ENCODE measurements at regions not wholly inside any gene's neighbourhood (a gene's known extent, or its start where the extent isn't known, plus 50 kb on each side); places are given as distances from the start of the nearest gene placed in this dataset.
"Not testable (repeated sequence)": the region's sequence is repeated elsewhere in the genome, so short reads cannot be mapped to it uniquely, and the experiment has no call there.

DNA sequence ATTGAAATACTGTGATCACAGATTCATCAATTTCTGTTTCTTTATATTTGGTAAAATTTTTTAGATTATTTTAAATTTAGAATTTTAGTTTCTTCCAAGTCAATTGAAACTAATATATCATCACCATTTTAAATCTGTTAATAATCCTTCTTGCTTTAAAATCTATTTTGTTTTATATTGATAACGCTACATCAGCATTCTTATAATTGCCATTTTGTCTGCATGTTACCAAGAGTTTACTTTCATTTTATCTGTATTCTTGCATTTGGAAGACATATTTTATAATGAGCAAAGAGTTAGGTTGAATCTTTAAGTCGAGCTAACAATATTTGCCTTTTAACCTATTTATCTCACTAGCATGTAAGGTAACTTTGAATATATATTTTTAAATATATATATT lies 890.6 kb downstream of the DNAJB9 start:
- H3K36me3 Mint-ChIP-seq (ENCODE audit: low read depth), result no peaks in the 10 kb centered on the region
- no peaks in the 10 kb centered on the region for H3K27me3 Mint-ChIP-seq
- no peak for DNase-seq
- H3K9me3 Mint-ChIP-seq, result peaks cover 2% of the 10 kb centered on the region
- no peaks in the 10 kb centered on the region for H3K4me1 Mint-ChIP-seq (ENCODE audit: low read depth)
- H3K4me3 Mint-ChIP-seq, result no peak overlapping the region
- no peak overlapping the region for H3K27ac Mint-ChIP-seq

DNA sequence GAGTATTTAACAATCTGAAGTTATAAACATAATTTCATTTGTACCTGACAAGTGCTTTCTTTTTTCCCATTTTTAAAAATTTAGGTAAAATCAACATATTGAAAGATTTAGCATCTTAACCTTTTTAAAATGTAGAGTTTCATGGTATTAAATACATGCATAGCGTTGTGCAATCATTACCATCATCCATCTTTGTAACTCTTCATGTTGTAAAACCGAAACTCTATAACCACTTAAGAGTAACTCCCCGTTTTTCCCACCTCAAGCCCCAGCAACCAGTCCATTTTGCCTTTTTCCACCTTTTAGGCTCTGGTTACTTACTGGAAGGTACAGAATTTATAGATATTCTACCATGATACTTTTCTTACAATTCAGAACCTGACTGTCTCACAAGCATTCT lies 892.5 kb downstream of the DNAJB9 start:
- H3K9me3 Mint-ChIP-seq, result peaks cover 2% of the 10 kb centered on the region
- no peaks in the 10 kb centered on the region for H3K36me3 Mint-ChIP-seq (ENCODE audit: low read depth)
- DNase-seq, result no peak
- no peak overlapping the region for H3K27ac Mint-ChIP-seq
- no peaks in the 10 kb centered on the region for H3K4me1 Mint-ChIP-seq (ENCODE audit: low read depth)
- H3K4me3 Mint-ChIP-seq, result no peak overlapping the region
- no peaks in the 10 kb centered on the region for H3K27me3 Mint-ChIP-seq

DNA sequence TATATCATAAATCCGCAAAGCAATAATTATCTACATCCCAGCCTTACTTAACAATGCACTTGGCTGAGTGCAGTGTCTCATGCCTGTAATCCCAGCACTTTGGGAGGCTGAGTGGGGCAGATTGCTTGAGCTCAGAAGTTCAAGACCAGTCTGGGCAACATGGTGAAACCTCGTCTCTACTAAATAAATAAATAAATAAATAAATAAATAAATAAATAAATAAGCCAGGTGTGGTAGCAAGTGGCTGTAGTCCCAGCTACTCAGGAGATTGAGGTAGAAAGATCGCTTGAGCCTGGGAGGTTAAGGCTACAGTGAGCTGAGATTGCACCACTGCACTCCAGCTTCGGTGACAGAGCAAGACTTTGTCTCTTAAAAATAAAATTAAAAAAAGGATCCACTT lies 898.1 kb downstream of the DNAJB9 start:
- H3K4me3 Mint-ChIP-seq; H3K27me3 Mint-ChIP-seq; H3K4me1 Mint-ChIP-seq (ENCODE audit: low read depth); H3K9me3 Mint-ChIP-seq; H3K36me3 Mint-ChIP-seq (ENCODE audit: low read depth); DNase-seq; H3K27ac Mint-ChIP-seq: not testable (repeated sequence)

DNA sequence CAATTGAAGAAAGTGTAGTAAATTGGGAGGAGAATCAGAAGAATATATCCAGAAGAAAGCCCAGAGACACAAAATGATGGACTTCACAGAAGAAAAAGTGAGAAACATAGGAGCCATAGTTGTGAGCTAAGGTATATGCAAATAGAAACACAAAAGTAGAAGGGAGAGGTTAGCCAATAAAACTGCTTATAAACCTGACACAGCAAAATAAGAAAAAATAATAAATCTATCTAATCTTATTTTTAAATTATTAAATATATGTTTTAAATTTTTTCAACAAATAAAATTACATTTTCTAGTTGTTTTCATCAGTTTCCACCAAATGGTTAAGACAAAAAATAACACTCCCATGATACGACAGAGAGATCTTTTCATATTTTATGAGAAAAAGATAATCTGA lies 903.5 kb downstream of the DNAJB9 start:
- no peaks in the 10 kb centered on the region for H3K36me3 Mint-ChIP-seq (ENCODE audit: low read depth)
- no peaks in the 10 kb centered on the region for H3K27me3 Mint-ChIP-seq
- no peak overlapping the region for H3K4me3 Mint-ChIP-seq
- H3K4me1 Mint-ChIP-seq (ENCODE audit: low read depth), result no peaks in the 10 kb centered on the region
- no peak overlapping the region for H3K27ac Mint-ChIP-seq
- no peaks in the 10 kb centered on the region for H3K9me3 Mint-ChIP-seq
- no peak for DNase-seq

DNA sequence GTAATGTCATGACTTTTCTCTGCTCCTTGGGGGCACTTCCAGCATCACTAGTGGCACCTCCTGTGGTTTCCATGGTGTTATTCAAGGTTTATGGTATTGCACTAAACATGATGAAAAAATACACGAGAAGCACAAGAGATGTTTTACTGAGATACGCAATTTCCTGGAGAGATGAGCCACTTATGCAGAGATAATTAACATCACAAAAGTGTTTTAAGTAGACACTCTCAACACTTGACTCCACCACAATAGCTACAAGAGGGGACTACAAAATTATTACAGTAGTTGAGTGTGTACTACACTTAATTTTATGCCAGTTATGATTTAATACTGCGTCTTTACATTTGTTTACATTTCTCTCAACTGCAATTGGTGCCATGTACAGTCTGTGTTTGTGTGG lies 906.7 kb downstream of the DNAJB9 start:
- H3K36me3 Mint-ChIP-seq (ENCODE audit: low read depth), result no peaks in the 10 kb centered on the region
- H3K27ac Mint-ChIP-seq, result no peak overlapping the region
- H3K4me3 Mint-ChIP-seq, result no peak overlapping the region
- H3K4me1 Mint-ChIP-seq (ENCODE audit: low read depth), result no peaks in the 10 kb centered on the region
- DNase-seq, result no peak
- H3K27me3 Mint-ChIP-seq, result no peaks in the 10 kb centered on the region
- no peaks in the 10 kb centered on the region for H3K9me3 Mint-ChIP-seq

DNA sequence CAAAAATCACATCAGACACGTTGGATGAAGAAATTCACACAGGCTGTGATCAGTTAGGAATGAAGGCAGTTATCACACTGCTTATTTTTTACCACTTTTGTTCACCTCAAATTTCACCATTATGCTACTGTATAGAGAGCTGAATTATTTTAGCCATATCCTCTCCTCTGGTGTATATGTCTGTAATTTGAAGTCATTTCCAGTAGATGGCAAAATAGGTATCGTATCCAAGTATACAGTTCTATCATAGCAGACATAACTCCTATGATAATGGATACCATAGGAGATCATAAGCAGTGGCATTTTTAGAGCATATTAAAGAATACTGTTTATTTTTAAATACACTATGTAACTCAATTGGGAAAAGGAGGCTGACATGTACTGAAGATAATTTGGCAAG lies 909.7 kb downstream of the DNAJB9 start:
- no peaks in the 10 kb centered on the region for H3K4me1 Mint-ChIP-seq (ENCODE audit: low read depth)
- no peak overlapping the region for H3K4me3 Mint-ChIP-seq
- H3K9me3 Mint-ChIP-seq, result no peaks in the 10 kb centered on the region
- H3K36me3 Mint-ChIP-seq (ENCODE audit: low read depth), result no peaks in the 10 kb centered on the region
- H3K27ac Mint-ChIP-seq, result no peak overlapping the region
- DNase-seq, result no peak
- H3K27me3 Mint-ChIP-seq, result no peaks in the 10 kb centered on the region

DNA sequence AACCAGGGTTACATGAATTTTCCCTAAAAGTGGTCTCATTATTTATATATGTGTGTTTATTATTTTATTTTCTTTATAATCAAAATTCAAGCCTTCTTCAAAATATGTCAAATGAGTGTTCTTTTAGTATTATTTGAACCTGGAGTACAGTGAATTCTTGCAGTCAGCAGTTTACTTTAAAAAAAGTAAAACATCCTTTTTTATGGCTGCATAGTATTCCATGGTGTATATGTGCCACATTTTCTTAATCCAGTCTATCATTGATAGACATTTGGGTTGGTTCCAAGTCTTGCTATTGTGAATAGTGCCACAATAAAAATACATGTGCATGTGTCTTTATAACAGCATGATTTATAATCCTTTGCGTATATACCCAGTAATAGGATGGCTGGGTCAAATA lies 920.9 kb downstream of the DNAJB9 start:
- H3K36me3 Mint-ChIP-seq (ENCODE audit: low read depth); H3K9me3 Mint-ChIP-seq; H3K27me3 Mint-ChIP-seq; DNase-seq; H3K4me3 Mint-ChIP-seq; H3K27ac Mint-ChIP-seq; H3K4me1 Mint-ChIP-seq (ENCODE audit: low read depth): not testable (repeated sequence)

DNA sequence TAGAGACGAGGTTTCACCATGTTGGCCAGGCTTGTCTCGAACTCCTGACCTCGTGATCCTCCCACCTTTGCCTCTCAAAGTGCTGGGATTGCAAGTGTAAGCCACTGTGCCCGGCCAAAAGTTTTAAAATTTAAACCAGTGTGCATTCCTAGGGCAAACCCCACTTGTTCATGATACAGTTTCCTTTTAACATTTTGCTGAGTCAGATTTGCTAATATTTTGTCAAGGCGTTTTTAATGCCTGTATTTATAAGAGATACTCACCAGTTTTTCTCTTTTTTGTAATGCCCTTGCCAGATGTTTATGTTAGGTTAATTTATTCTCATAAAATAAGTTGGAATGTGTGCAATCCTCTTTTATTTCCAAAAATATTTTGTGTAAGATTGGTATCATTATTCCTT lies 927.4 kb downstream of the DNAJB9 start:
- H3K9me3 Mint-ChIP-seq, result peaks cover 5% of the 10 kb centered on the region
- no peaks in the 10 kb centered on the region for H3K4me1 Mint-ChIP-seq (ENCODE audit: low read depth)
- H3K4me3 Mint-ChIP-seq, result no peak overlapping the region
- no peak for DNase-seq
- H3K27me3 Mint-ChIP-seq, result no peaks in the 10 kb centered on the region
- no peaks in the 10 kb centered on the region for H3K36me3 Mint-ChIP-seq (ENCODE audit: low read depth)
- H3K27ac Mint-ChIP-seq, result no peak overlapping the region

DNA sequence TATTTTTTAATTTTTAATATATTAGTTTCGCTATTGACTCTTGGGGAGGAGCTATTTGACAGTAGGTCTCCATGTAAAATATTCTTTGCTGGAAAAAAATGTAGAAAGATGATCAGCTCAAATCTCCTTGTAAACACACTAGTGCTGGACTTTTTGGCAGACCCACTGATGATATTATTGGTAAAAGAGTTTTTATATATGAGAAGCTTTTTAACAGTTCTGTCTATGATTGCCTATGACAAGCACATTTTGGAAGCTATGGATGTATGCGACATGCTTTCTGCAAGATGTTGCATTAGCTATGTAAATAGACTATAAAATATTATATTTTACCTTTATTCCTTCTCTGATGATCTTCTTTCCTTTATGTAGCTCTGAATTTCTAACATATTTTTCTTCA lies 928.5 kb downstream of the DNAJB9 start:
- H3K27ac Mint-ChIP-seq, result no peak overlapping the region
- no peaks in the 10 kb centered on the region for H3K27me3 Mint-ChIP-seq
- DNase-seq, result no peak
- H3K9me3 Mint-ChIP-seq, result peaks cover 4% of the 10 kb centered on the region
- no peak overlapping the region for H3K4me3 Mint-ChIP-seq
- H3K4me1 Mint-ChIP-seq (ENCODE audit: low read depth), result no peaks in the 10 kb centered on the region
- no peaks in the 10 kb centered on the region for H3K36me3 Mint-ChIP-seq (ENCODE audit: low read depth)

DNA sequence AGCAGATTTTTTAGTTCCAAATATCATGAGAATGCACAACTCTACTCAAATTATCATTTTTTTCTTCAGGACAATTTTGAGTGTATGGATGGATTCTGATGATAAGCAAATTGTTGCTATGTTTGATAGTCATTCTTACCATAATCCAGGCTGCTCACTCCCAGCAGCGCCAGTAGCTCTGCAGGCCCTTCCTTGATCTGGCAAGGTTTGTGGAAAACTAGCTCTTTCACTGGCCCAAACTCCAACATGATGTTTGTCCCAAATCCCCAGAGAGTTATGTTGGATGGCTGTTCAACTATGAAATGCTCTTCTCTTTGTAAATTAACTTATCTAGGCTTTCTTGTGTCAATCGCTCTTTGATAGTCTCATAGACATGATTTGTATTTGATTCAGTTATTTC lies 933.7 kb downstream of the DNAJB9 start:
- H3K4me3 Mint-ChIP-seq, result no peak overlapping the region
- H3K36me3 Mint-ChIP-seq (ENCODE audit: low read depth), result no peaks in the 10 kb centered on the region
- no peak for DNase-seq
- no peaks in the 10 kb centered on the region for H3K27me3 Mint-ChIP-seq
- H3K9me3 Mint-ChIP-seq, result peaks cover 4% of the 10 kb centered on the region
- no peak overlapping the region for H3K27ac Mint-ChIP-seq
- H3K4me1 Mint-ChIP-seq (ENCODE audit: low read depth), result no peaks in the 10 kb centered on the region

DNA sequence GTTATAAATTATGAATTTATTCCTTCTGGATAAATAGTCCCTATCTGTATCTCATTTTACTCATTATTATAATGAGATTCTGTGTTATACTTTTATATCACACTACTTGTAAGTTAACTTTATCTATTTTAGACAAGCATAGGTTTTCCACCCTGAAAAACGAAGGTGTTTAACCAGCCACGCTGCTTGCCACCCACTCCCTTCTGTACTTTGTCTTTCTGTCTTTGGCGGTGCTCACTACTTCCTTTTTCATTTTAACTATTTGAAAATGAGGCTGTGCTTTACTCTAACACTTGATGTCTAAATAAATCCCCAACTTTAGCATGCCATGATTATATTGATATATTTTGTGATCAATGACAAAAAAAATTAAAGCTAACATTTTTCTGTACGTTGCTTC lies 952.9 kb downstream of the DNAJB9 start:
- Mint-ChIP-seq H3K27me3 (no peaks in the 10 kb centered on the region), H3K9me3 (no peaks in the 10 kb centered on the region), H3K4me1 (ENCODE audit: low read depth) (no peaks in the 10 kb centered on the region)

DNA sequence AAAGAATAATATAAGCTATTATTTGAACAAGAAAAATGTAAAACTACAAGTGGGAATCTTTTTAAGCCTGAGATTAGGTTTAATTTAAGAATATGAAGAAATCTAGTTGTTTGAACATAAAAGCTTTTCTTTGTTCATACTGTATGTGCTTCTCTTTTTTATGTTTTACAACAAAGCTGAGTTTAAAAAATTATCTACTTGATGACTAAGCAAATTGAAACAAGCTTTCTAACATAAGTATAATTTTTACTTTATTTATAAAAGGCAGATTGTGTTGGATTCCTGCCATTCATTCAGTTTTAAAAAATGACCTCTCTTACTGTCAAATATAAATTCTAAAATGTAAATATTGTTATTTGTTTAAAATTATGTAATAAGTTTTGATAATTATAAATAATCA lies 958.2 kb downstream of the DNAJB9 start:
- Mint-ChIP-seq H3K4me1 (ENCODE audit: low read depth) (no peaks in the 10 kb centered on the region), H3K36me3 (ENCODE audit: low read depth) (no peaks in the 10 kb centered on the region), H3K9me3 (no peaks in the 10 kb centered on the region), H3K27ac (no peak overlapping the region), H3K27me3 (no peaks in the 10 kb centered on the region), H3K4me3 (no peak overlapping the region)
- no peak for DNase-seq

More for the DNA sequence above, 952.9 kb downstream of the DNAJB9 start:
- Mint-ChIP-seq H3K4me3 (no peak overlapping the region), H3K27ac (no peak overlapping the region), H3K36me3 (ENCODE audit: low read depth) (no peaks in the 10 kb centered on the region)
- no peak for DNase-seq

DNA sequence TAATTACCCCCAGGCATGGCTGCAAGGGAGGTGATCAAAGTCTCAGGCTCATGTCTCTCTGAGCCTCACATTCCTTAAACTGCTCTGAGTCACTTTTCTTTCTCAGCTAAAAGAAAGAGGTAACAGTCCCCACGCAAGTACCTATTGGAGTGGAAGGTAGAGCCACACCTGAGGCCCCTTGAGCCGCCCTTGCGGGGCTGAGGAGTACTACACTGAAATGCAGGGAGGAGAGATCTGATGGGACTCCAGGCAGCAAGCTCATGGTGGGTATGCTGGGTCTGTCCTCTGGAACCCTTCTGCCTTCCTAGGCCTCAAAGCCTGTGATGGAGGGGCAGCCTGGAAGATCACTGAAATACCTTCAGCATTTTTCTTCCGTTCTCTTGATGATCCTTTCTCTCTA lies 960.0 kb downstream of the DNAJB9 start:
- Mint-ChIP-seq H3K36me3 (ENCODE audit: low read depth) (no peaks in the 10 kb centered on the region), H3K9me3 (no peaks in the 10 kb centered on the region), H3K4me1 (ENCODE audit: low read depth) (no peaks in the 10 kb centered on the region), H3K4me3 (no peak overlapping the region), H3K27me3 (no peaks in the 10 kb centered on the region), H3K27ac (no peak overlapping the region)
- no peak for DNase-seq

DNA sequence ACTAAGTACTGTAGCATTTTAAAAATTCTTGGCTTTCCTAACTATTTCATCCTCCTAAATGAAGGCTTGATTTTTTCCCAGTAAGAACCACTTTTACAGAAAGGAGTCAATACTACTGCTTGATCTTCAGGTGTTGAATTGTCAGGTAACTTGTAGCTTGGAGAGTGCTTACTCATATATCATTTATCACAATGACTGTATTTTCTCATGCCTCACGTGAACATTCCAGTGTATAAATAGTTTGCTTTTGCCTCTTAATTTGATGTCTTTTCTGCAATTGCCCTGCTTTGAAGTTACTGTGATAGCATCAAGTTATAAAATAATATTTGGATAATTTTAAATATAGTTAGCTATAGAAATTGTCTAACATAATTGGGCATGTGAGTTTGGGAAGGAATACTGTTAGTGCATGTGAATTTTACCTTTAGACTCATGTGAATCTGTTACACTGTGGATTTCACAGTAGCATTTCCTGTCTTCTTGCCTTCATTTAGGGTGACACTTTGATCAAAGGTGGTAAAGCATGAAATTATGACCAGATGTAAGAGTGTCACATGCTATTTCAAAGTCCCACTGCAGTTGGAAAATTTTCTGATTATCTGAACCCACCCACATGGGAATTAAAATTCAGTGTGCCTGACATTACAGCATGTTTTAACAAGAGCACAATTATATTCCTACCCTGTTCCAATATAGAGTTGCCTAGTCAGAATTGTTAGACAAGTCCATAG lies 962.8 kb downstream of the DNAJB9 start:
- Mint-ChIP-seq H3K4me1 (ENCODE audit: low read depth) (no peaks in the 10 kb centered on the region), H3K9me3 (no peaks in the 10 kb centered on the region), H3K36me3 (ENCODE audit: low read depth) (no peaks in the 10 kb centered on the region), H3K27ac (no peak overlapping the region), H3K4me3 (no peak overlapping the region), H3K27me3 (no peaks in the 10 kb centered on the region)
- DNase-seq, result no peak

DNA sequence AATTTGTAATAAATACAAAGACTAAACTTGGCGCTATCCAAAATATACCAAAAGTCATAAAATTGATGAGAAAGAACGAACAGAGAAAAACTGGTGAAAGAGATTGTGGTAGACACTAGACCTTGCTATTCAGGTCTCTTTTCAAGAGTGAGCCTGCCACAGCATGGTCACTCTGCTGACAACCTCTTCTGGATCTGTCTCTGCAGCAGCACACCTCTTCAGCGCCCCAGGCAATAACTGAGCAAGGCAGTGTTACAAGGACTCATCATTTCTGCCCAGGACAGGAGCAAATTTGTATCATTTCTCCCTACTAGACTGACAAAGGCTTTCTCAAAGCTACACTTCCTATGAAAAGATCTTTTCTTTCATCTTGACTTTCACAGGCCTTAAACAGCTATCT lies 976.0 kb downstream of the DNAJB9 start:
- DNase-seq, result no peak
- H3K36me3 Mint-ChIP-seq (ENCODE audit: low read depth), result no peaks in the 10 kb centered on the region
- peaks cover 3% of the 10 kb centered on the region for H3K9me3 Mint-ChIP-seq
- H3K27me3 Mint-ChIP-seq, result no peaks in the 10 kb centered on the region
- no peaks in the 10 kb centered on the region for H3K4me1 Mint-ChIP-seq (ENCODE audit: low read depth)
- H3K4me3 Mint-ChIP-seq, result no peak overlapping the region
- H3K27ac Mint-ChIP-seq, result no peak overlapping the region
